Tibial nerve (tissue), 4 donors: ENCODE measurements at regions not wholly inside any gene's neighbourhood (a gene's known extent, or its start where the extent isn't known, plus 50 kb on each side); places are given as distances from the start of the nearest gene placed in this dataset.

Source experiments
- EP300 ChIP-seq, 2 donors: sonication (generic); formaldehyde crosslinking; IDR thresholded peaks; one replicate each; pipeline ENCODE4 v1.6.1; 2017; ENCODE audit warnings: antibody characterized with exemption in 2 of 2, mild to moderate bottlenecking in 1 of 2
- POLR2A ChIP-seq, 2 donors: fragments of 450-650 bp; IDR thresholded peaks; one replicate each; pipeline ENCODE4 v1.6.1; 2017; ENCODE audit warnings: antibody characterized with exemption in 2 of 2, mild to moderate bottlenecking in 2 of 2, moderate library complexity in 2 of 2
- TF ChIP-seq, protein P1 (sequence below), 5 experiments: fragments of 200-600 bp in 3 of 5; fragments of 450-650 bp in 2 of 5; sonication (generic) in 3 of 5; IDR thresholded peaks; one replicate each; pipeline ENCODE4 v1.5.1; 2016 to 2019; ENCODE audit warnings: antibody characterized with exemption in 5 of 5, mild to moderate bottlenecking in 3 of 5, moderate library complexity in 2 of 5

DNA sequence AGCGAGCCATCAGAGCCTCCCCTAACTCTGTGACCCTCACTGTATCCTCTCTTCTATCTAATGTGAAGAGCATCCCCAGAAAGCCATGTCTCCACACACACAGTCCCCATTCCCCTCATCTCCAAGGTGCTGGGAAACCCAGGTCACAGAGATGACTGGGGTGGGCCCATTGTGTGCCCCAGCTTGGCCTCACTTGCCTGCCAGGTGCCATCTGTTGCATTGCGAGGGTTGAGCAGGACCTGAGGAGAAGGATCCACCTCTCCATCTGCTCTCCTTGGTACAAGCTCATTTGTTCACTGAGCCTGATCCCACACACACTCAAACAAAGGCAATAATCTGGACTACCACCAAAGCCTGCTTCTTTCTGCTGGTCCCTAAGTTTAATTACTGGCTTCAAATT, 118.8 kb downstream of the SPATA19 start:
- TF ChIP-seq, protein P1, sequence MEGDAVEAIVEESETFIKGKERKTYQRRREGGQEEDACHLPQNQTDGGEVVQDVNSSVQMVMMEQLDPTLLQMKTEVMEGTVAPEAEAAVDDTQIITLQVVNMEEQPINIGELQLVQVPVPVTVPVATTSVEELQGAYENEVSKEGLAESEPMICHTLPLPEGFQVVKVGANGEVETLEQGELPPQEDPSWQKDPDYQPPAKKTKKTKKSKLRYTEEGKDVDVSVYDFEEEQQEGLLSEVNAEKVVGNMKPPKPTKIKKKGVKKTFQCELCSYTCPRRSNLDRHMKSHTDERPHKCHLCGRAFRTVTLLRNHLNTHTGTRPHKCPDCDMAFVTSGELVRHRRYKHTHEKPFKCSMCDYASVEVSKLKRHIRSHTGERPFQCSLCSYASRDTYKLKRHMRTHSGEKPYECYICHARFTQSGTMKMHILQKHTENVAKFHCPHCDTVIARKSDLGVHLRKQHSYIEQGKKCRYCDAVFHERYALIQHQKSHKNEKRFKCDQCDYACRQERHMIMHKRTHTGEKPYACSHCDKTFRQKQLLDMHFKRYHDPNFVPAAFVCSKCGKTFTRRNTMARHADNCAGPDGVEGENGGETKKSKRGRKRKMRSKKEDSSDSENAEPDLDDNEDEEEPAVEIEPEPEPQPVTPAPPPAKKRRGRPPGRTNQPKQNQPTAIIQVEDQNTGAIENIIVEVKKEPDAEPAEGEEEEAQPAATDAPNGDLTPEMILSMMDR (IDR thresholded peaks at IDR 0.05): no peak
- TF ChIP-seq POLR2A (IDR thresholded peaks at IDR 0.05) (no peak), EP300 (IDR thresholded peaks at IDR 0.05) (no peak)
